Gastrocnemius medialis (tissue), 4 donors: ENCODE measurements at regions not wholly inside any gene's neighbourhood (a gene's known extent, or its start where the extent isn't known, plus 50 kb on each side); places are given as distances from the start of the nearest gene placed in this dataset.

Experiments used
- ATAC-seq, 2 donors: fragments of 150-250 bp; one replicate each; pipeline ENCODE4 v1.9.1; 2016
- DNase-seq, 2 donors: peaks; one replicate each; pipeline ENCODE4 v3.0.0-alpha.2; 2019
- H3K27ac ChIP-seq, 4 donors: fragments of 200-600 bp; sonication (generic); 1 replicate in 1 of 4; 2 replicates in 3 of 4; pipeline ENCODE4 v1.5.1; 2016 to 2018; ENCODE audit warnings: mild to moderate bottlenecking in 2 of 4, moderate library complexity in 1 of 4
- H3K27me3 ChIP-seq, 3 donors: fragments of 200-600 bp; sonication (generic) in 2 of 3; 1 replicate in 1 of 3; 2 replicates in 2 of 3; pipeline versions ENCODE4 v1.5.1 to v1.6.0; 2016 to 2019; ENCODE audit warnings: mild to moderate bottlenecking in 1 of 3, moderate library complexity in 1 of 3
- H3K36me3 ChIP-seq, 2 donors: fragments of 200-600 bp; sonication (generic) in 1 of 2; one replicate each; pipeline ENCODE4 v1.5.1; 2017 to 2018
- H3K4me1 ChIP-seq, 2 donors: fragments of 200-600 bp; sonication (generic) in 1 of 2; one replicate each; pipeline ENCODE4 v1.5.1; 2016 to 2017; ENCODE audit warnings: mild to moderate bottlenecking in 2 of 2
- H3K4me3 ChIP-seq, 4 donors: fragments of 200-600 bp; sonication (generic) in 3 of 4; 1 replicate in 1 of 4; 2 replicates in 3 of 4; pipeline ENCODE4 v1.5.1; 2016 to 2019; ENCODE audit warnings: mild to moderate bottlenecking in 2 of 4
- H3K9me3 ChIP-seq, 3 donors: fragments of 200-600 bp; sonication (generic) in 2 of 3; 1 replicate in 1 of 3; 2 replicates in 2 of 3; pipeline ENCODE4 v1.5.1; 2016 to 2019
- CTCF ChIP-seq, 5 experiments: fragments of 450-650 bp in 3 of 5; fragments of 200-600 bp in 2 of 5; sonication (generic) in 2 of 5; IDR thresholded peaks in 4 of 5; conservative IDR thresholded peaks in 1 of 5; 1 replicate in 4 of 5; 2 replicates in 1 of 5; pipeline ENCODE4 v1.5.1; 2016 to 2019; ENCODE audit warnings: antibody characterized with exemption in 5 of 5, mild to moderate bottlenecking in 3 of 5, moderate library complexity in 3 of 5
- POLR2A ChIP-seq, 2 donors: fragments of 450-650 bp; IDR thresholded peaks; one replicate each; pipeline ENCODE4 v1.6.1; 2017; ENCODE audit warnings: antibody characterized with exemption in 2 of 2, mild to moderate bottlenecking in 2 of 2, moderate library complexity in 2 of 2
- in situ Hi-C, 4 donors: fragments of 200-750 bp; cut with MboI; loops; one replicate each; pipeline versions ENCODE4 v1.15.0 to v1.8.0; 2017; ENCODE audit warnings: low sequenced_read_pairs in 4 of 4
- intact Hi-C: fragments of 100-400 bp; cut with DNase I; formaldehyde crosslinking; loops from one replicate; pipeline ENCODE4 v1.15.1; 2023; ENCODE audit warnings: low total_unique reads

DNA sequence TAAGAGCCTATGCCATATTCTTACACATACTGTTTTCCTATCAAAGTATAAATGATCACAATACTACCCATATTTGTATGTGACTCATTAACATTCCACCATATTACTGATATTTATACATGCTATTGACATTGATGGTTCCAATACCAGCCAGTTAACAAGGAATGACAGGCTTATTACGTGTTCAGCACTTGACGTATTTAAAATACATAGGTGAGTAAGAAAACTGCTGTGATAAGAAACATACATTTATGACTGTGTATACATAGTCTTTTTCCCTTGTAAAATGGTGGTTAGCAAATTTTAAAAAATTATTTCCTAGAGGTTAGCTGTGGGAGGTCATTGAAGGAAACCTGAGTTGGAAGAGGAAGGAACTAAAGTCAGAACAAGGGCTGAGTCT lies 81.1 kb upstream of the NEUROD6 start:
- intact Hi-C loops = no loop called here
- TF ChIP-seq POLR2A (IDR thresholded peaks at IDR 0.05) = no peak
- TF ChIP-seq CTCF (IDR thresholded peaks at IDR 0.05 in 4 of 5, conservative IDR thresholded peaks at IDR 0.05 in 1 of 5) = no peak

DNA sequence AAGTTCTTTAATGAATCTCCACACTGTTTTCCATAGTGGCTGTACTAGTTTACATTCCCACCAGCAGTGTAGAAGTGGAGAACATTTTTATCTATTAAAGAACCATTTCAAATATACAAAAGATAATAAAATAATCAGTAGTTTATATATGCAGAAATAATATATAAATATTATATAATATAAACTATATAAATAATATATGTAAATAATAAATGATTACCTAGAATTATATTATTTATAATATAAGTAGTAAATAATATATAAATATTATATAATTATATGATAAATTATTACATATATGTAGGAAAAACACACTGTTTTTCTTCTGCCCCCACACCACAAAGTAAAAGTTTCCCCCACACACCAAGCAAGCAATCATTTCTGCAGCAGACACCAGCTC lies 83.5 kb upstream of the NEUROD6 start:
- Histone ChIP-seq H3K36me3 (no peaks in the 10 kb centered on the region), H3K4me3 (no peak overlapping the region), H3K9me3 (no peaks in the 10 kb centered on the region), H3K27me3 (no peaks in the 10 kb centered on the region), H3K4me1 (no peaks in the 10 kb centered on the region), H3K27ac (no peak overlapping the region)
- no peak for ATAC-seq
- TF ChIP-seq CTCF (IDR thresholded peaks at IDR 0.05 in 4 of 5, conservative IDR thresholded peaks at IDR 0.05 in 1 of 5) (no peak), POLR2A (IDR thresholded peaks at IDR 0.05) (no peak)
- in situ Hi-C loops (no loop called here), intact Hi-C loops (no loop called here)
- no peak for DNase-seq

More for the DNA sequence above, 81.1 kb upstream of the NEUROD6 start:
- Histone ChIP-seq H3K36me3 (no peaks in the 10 kb centered on the region), H3K27me3 (peaks cover 0 to 2% (median 0%) of the 10 kb centered on the region in 3 donors), H3K27ac (no peak overlapping the region), H3K4me3 (no peak overlapping the region), H3K4me1 (no peaks in the 10 kb centered on the region), H3K9me3 (no peaks in the 10 kb centered on the region)
- DNase-seq (no peak), ATAC-seq (no peak)
- in situ Hi-C loops = no loop called here

GRCh38 chr7:31432176-31432575 lies 81.7 kb upstream of the ITPRID1 start:
- Histone ChIP-seq H3K27ac (no peak overlapping the region), H3K36me3 (no peaks in the 10 kb centered on the region), H3K9me3 (no peaks in the 10 kb centered on the region), H3K27me3 (no peaks in the 10 kb centered on the region), H3K4me3 (no peak overlapping the region), H3K4me1 (no peaks in the 10 kb centered on the region)
- intact Hi-C loops = no loop called here
- no peak for ATAC-seq
- in situ Hi-C loops = no loop called here
- DNase-seq = no peak
- TF ChIP-seq POLR2A (IDR thresholded peaks at IDR 0.05) (no peak), CTCF (IDR thresholded peaks at IDR 0.05 in 4 of 5, conservative IDR thresholded peaks at IDR 0.05 in 1 of 5) (no peak)

GRCh38 chr7:31432836-31433340 lies 81.0 kb upstream of the ITPRID1 start:
- TF ChIP-seq POLR2A (IDR thresholded peaks at IDR 0.05) = no peak
- TF ChIP-seq CTCF (IDR thresholded peaks at IDR 0.05 in 4 of 5, conservative IDR thresholded peaks at IDR 0.05 in 1 of 5) = no peak
- Histone ChIP-seq H3K9me3 (no peaks in the 10 kb centered on the region), H3K4me1 (no peaks in the 10 kb centered on the region), H3K36me3 (no peaks in the 10 kb centered on the region), H3K4me3 (no peak overlapping the region), H3K27me3 (no peaks in the 10 kb centered on the region), H3K27ac (no peak overlapping the region)
- in situ Hi-C loops (no loop called here), intact Hi-C loops (no loop called here)
- no peak for ATAC-seq
- no peak for DNase-seq

- no peak for DNase-seq
- no peak overlapping the region for H3K4me3 ChIP-seq
- in situ Hi-C loops = no loop called here
- H3K27ac ChIP-seq = no peak overlapping the region
- H3K36me3 ChIP-seq = no peaks in the 10 kb centered on the region
- intact Hi-C loops = no loop called here
- no peaks in the 10 kb centered on the region for H3K9me3 ChIP-seq
- H3K4me1 ChIP-seq = no peaks in the 10 kb centered on the region
- TF ChIP-seq CTCF (IDR thresholded peaks at IDR 0.05 in 4 of 5, conservative IDR thresholded peaks at IDR 0.05 in 1 of 5) = no peak
- no peak for TF ChIP-seq POLR2A (IDR thresholded peaks at IDR 0.05)
- H3K27me3 ChIP-seq = no peaks in the 10 kb centered on the region
- ATAC-seq = no peak
These were observed 76.5 kb upstream of the ITPRID1 start for GRCh38 chr7:31437250-31437865.
